OCI-LY3 (cell line): ENCODE measurements at regions not wholly inside any gene's neighbourhood (a gene's known extent, or its start where the extent isn't known, plus 50 kb on each side); places are given as distances from the start of the nearest gene placed in this dataset.

Experiments used
- CTCF ChIP-seq: fragments of 200-600, 300-600 bp; sonication (generic); IDR thresholded peaks from 2 replicates; pipeline ENCODE4 v1.5.1; 2014; ENCODE audit warnings: antibody characterized with exemption, low read length, low read depth
- EZH2phosphoT487 ChIP-seq: fragments of 200-600 bp; shearing (Covaris generic); IDR thresholded peaks from 2 replicates; pipeline ENCODE4 v1.6.1; 2018; ENCODE audit warnings: antibody characterized with exemption, mixed run types, low read depth

- TF ChIP-seq CTCF = no peak
- no peak for TF ChIP-seq EZH2phosphoT487
These were observed 213.6 kb downstream of the CDC14C start for GRCh38 chr7:49137978-49138377.
